ENCODE measurements at regions not wholly inside any gene's neighbourhood (a gene's known extent, or its start where the extent isn't known, plus 50 kb on each side); places are given as distances from the start of the nearest gene placed in this dataset.

- DNase-seq, result no peak
Measured at GRCh38 chr10:90975096-90975495, 54.2 kb upstream of the ANKRD1 start.

- no peak for DNase-seq
Measured at GRCh38 chr10:90977162-90977854, 56.4 kb upstream of the ANKRD1 start.

GRCh38 chr10:90977855-90978486 lies 57.1 kb upstream of the ANKRD1 start:
- no peak for DNase-seq

GRCh38 chr10:90982406-90983008 lies 61.6 kb upstream of the ANKRD1 start:
- DNase-seq, result no peak

- DNase-seq, result no peak
Measured at GRCh38 chr10:90983914-90984549, 63.1 kb upstream of the ANKRD1 start.

- no peak for DNase-seq
Measured at GRCh38 chr10:90984898-90985297, 64.0 kb upstream of the ANKRD1 start.

- DNase-seq, result no peak
Measured at GRCh38 chr10:90985321-90985933, 64.5 kb upstream of the ANKRD1 start.

- DNase-seq, result no peak
Measured at GRCh38 chr10:90986136-90986760, 65.4 kb upstream of the ANKRD1 start.

- DNase-seq, result no peak
Measured at GRCh38 chr10:90986870-90987269, 66.0 kb upstream of the ANKRD1 start.

- no peak for DNase-seq
Measured at GRCh38 chr10:90987383-90987782, 66.5 kb upstream of the ANKRD1 start.

GRCh38 chr10:90988024-90988423 lies 67.1 kb upstream of the ANKRD1 start:
- DNase-seq, result no peak

GRCh38 chr10:90988802-90989201 lies 67.9 kb upstream of the ANKRD1 start:
- DNase-seq, result no peak

GRCh38 chr10:90989378-90989777 lies 68.5 kb upstream of the ANKRD1 start:
- DNase-seq, result no peak

GRCh38 chr10:90992462-90992861 lies 71.6 kb upstream of the ANKRD1 start:
- no peak for DNase-seq

- no peak for DNase-seq
Measured at GRCh38 chr10:90993340-90993739, 72.5 kb upstream of the ANKRD1 start.

- DNase-seq, result no peak
Measured at GRCh38 chr10:90997670-90998069, 76.8 kb upstream of the ANKRD1 start.

GRCh38 chr10:90998733-90999511 lies 78.0 kb upstream of the ANKRD1 start:
- DNase-seq, result no peak

- DNase-seq, result no peak
Measured at GRCh38 chr10:90999512-91000172, 78.8 kb upstream of the ANKRD1 start.

GRCh38 chr10:91000470-91000869 lies 79.6 kb upstream of the ANKRD1 start:
- no peak for DNase-seq

GRCh38 chr10:91000985-91001384 lies 80.1 kb upstream of the ANKRD1 start:
- DNase-seq, result no peak

GRCh38 chr10:91002656-91003055 lies 81.8 kb upstream of the ANKRD1 start:
- no peak for DNase-seq
